ENCODE measurements at regions not wholly inside any gene's neighbourhood (a gene's known extent, or its start where the extent isn't known, plus 50 kb on each side); places are given as distances from the start of the nearest gene placed in this dataset.

GRCh38 chr2:153096272-153096671 lies 377.9 kb downstream of the ARL6IP6 start:
- no peak for TF ChIP-seq CTCF (IDR thresholded peaks at IDR 0.05)
- no peaks in the 10 kb centered on the region for H3K27me3 ChIP-seq
- no peaks in the 10 kb centered on the region for H3K9me3 ChIP-seq
- H3K27ac ChIP-seq = no peak overlapping the region
- H3K36me3 ChIP-seq = no peaks in the 10 kb centered on the region
- H3K4me3 ChIP-seq (ENCODE audit: low read depth in 1 of 2, low read length in 1 of 2) = no peak overlapping the region
- no peaks in the 10 kb centered on the region for H3K4me1 ChIP-seq (ENCODE audit: control insufficient read depth in 1 of 2, insufficient read depth in 1 of 2, low read depth in 1 of 2, low read length in 1 of 2)

- H3K4me3 ChIP-seq (ENCODE audit: low read depth in 1 of 2, low read length in 1 of 2) = no peak overlapping the region
- no peaks in the 10 kb centered on the region for H3K9me3 ChIP-seq
- H3K27ac ChIP-seq = no peak overlapping the region
- H3K36me3 ChIP-seq = no peaks in the 10 kb centered on the region
- no peaks in the 10 kb centered on the region for H3K27me3 ChIP-seq
- no peak for TF ChIP-seq CTCF (IDR thresholded peaks at IDR 0.05)
- no peaks in the 10 kb centered on the region for H3K4me1 ChIP-seq (ENCODE audit: control insufficient read depth in 1 of 2, insufficient read depth in 1 of 2, low read depth in 1 of 2, low read length in 1 of 2)
Measured at GRCh38 chr2:153091344-153091743, 372.9 kb downstream of the ARL6IP6 start.

GRCh38 chr2:153079315-153079714 lies 360.9 kb downstream of the ARL6IP6 start:
- H3K9me3 ChIP-seq = no peaks in the 10 kb centered on the region
- TF ChIP-seq CTCF (IDR thresholded peaks at IDR 0.05) = no peak
- no peak overlapping the region for H3K27ac ChIP-seq
- no peaks in the 10 kb centered on the region for H3K36me3 ChIP-seq
- H3K27me3 ChIP-seq = no peaks in the 10 kb centered on the region
- H3K4me1 ChIP-seq (ENCODE audit: control insufficient read depth in 1 of 2, insufficient read depth in 1 of 2, low read depth in 1 of 2, low read length in 1 of 2) = no peaks in the 10 kb centered on the region
- no peak overlapping the region for H3K4me3 ChIP-seq (ENCODE audit: low read depth in 1 of 2, low read length in 1 of 2)

- no peaks in the 10 kb centered on the region for H3K9me3 ChIP-seq
- no peak overlapping the region for H3K4me3 ChIP-seq (ENCODE audit: low read depth in 1 of 2, low read length in 1 of 2)
- H3K27ac ChIP-seq = no peak overlapping the region
- no peaks in the 10 kb centered on the region for H3K36me3 ChIP-seq
- TF ChIP-seq CTCF (IDR thresholded peaks at IDR 0.05) = no peak
- no peaks in the 10 kb centered on the region for H3K27me3 ChIP-seq
- H3K4me1 ChIP-seq (ENCODE audit: control insufficient read depth in 1 of 2, insufficient read depth in 1 of 2, low read depth in 1 of 2, low read length in 1 of 2) = no peaks in the 10 kb centered on the region
Measured at GRCh38 chr2:153077311-153077710, 358.9 kb downstream of the ARL6IP6 start.

GRCh38 chr2:153074207-153074606 lies 355.8 kb downstream of the ARL6IP6 start:
- no peak overlapping the region for H3K4me3 ChIP-seq (ENCODE audit: low read depth in 1 of 2, low read length in 1 of 2)
- H3K27me3 ChIP-seq = no peaks in the 10 kb centered on the region
- no peak overlapping the region for H3K27ac ChIP-seq
- no peak for TF ChIP-seq CTCF (IDR thresholded peaks at IDR 0.05)
- H3K36me3 ChIP-seq = no peaks in the 10 kb centered on the region
- no peaks in the 10 kb centered on the region for H3K9me3 ChIP-seq
- no peaks in the 10 kb centered on the region for H3K4me1 ChIP-seq (ENCODE audit: control insufficient read depth in 1 of 2, insufficient read depth in 1 of 2, low read depth in 1 of 2, low read length in 1 of 2)

GRCh38 chr2:153072813-153073212 lies 354.4 kb downstream of the ARL6IP6 start:
- no peaks in the 10 kb centered on the region for H3K9me3 ChIP-seq
- no peaks in the 10 kb centered on the region for H3K27me3 ChIP-seq
- no peaks in the 10 kb centered on the region for H3K36me3 ChIP-seq
- no peaks in the 10 kb centered on the region for H3K4me1 ChIP-seq (ENCODE audit: control insufficient read depth in 1 of 2, insufficient read depth in 1 of 2, low read depth in 1 of 2, low read length in 1 of 2)
- no peak for TF ChIP-seq CTCF (IDR thresholded peaks at IDR 0.05)
- H3K4me3 ChIP-seq (ENCODE audit: low read depth in 1 of 2, low read length in 1 of 2) = no peak overlapping the region
- H3K27ac ChIP-seq = no peak overlapping the region

Measured in neutrophil (primary cell).